ENCODE measurements at regions not wholly inside any gene's neighbourhood (a gene's known extent, or its start where the extent isn't known, plus 50 kb on each side); places are given as distances from the start of the nearest gene placed in this dataset.

DNA sequence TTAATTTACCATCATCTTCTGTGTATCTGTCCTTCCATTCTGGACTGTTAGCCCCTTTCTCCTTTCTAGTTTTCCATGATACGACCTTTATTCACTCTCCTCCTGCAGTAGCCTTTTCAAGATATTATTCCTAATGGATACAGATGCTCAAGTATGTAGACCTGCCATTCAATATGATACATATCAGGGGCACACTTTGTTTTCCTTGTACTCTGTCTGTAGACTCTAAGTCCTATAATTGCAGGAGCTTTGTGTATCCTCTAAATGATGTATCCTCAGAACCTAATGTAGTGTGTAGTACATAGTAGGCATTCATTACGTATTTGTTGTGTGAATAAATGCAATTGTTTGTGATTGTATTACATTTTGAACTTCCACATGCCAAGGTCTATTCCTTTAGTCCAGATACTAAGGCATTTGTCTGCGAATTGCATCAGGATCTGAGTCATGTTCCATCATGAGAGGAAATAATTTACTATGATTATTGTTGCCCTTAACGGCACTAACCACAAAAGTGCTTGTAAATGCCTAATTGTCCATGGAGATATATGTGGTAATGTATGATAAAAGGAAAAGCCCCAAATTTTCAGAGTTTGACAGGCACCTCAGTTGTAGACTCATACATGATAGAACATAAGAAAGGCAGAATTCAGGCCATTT lies 57.1 kb upstream of the IZUMO3 start:
- no peaks in the 10 kb centered on the region for H3K9me3 ChIP-seq (ENCODE audit: low read length)
- no peak overlapping the region for H3K4me2 ChIP-seq (ENCODE audit: low read length)
- no peaks in the 10 kb centered on the region for H3K36me3 ChIP-seq (ENCODE audit: low read depth, low read length)
- intact Hi-C loops (cut with micrococcal nuclease) = loop anchor here (5.0 kb wide), 1 partner anchor 186 kb away; no protein-coding TSS in a partner anchor
- POLR2A ChIA-PET (ENCODE audit: unreplicated experiment) = no interaction called here
- no peaks in the 10 kb centered on the region for H3K4me1 ChIP-seq (ENCODE audit: insufficient read depth, low read length)
- no peak overlapping the region for H2AFZ ChIP-seq (ENCODE audit: low read length)
- DNase-seq (peak; percentile 39), ATAC-seq (peak; percentile 91)
- no TSS peak for BruUV-seq (replicated peaks)
- no peak overlapping the region for H3K27ac ChIP-seq (ENCODE audit: low read length)
- H3K27me3 ChIP-seq (ENCODE audit: low read length) = no peaks in the 10 kb centered on the region
- H3F3A ChIP-seq (ENCODE audit: low read length, unreplicated experiment) = no peaks in the 10 kb centered on the region
- no peaks in the 10 kb centered on the region for H4K20me1 ChIP-seq (ENCODE audit: low read length)
- H3K79me2 ChIP-seq (ENCODE audit: low read length) = no peaks in the 10 kb centered on the region
- CTCF ChIA-PET = no interaction called here
- no peak overlapping the region for H3K4me3 ChIP-seq (ENCODE audit: low read length)
- no peak overlapping the region for H3K9ac ChIP-seq (ENCODE audit: low read length)
- no peak for TF ChIP-seq EZH2phosphoT487 (IDR thresholded peaks at IDR 0.05; ENCODE audit: borderline replicate concordance, low read length)
- H3K9me2 ChIP-seq (replicated peaks; ENCODE audit: low read length) = no peaks in the 10 kb centered on the region

Data from PC-3 (cell line).